ENCODE measurements at regions not wholly inside any gene's neighbourhood (a gene's known extent, or its start where the extent isn't known, plus 50 kb on each side); places are given as distances from the start of the nearest gene placed in this dataset.
A peak's percentile ranks its signal among the peaks of the same experiment; 100 is the strongest.

- Histone ChIP-seq H3K27me3 (ENCODE audit: insufficient read depth, poor library complexity, severe bottlenecking) (no peaks in the 10 kb centered on the region), H3K4me3 (ENCODE audit: severe bottlenecking) (no peak overlapping the region), H3K4me1 (ENCODE audit: insufficient read depth, poor library complexity, severe bottlenecking) (peaks cover 12% of the 10 kb centered on the region), H3K27ac (ENCODE audit: poor library complexity, severe bottlenecking) (no peak overlapping the region), H3K36me3 (ENCODE audit: low read depth) (no peaks in the 10 kb centered on the region), H3K9me3 (ENCODE audit: severe bottlenecking) (no peaks in the 10 kb centered on the region)
- ATAC-seq (ENCODE audit: low read depth) = no peak
- DNase-seq (ENCODE audit: low spot score) = no peak
- no peak for TF ChIP-seq CTCF (IDR thresholded peaks at IDR 0.05; ENCODE audit: poor library complexity, severe bottlenecking)
Observed at GRCh38 chr4:29710519-29710918, 1009.6 kb upstream of the PCDH7 start.

GRCh38 chr4:29711226-29711625 is 1008.9 kb upstream of the PCDH7 start:
- H3K27ac ChIP-seq (ENCODE audit: poor library complexity, severe bottlenecking) = no peak overlapping the region
- DNase-seq (ENCODE audit: low spot score) (no peak), ATAC-seq (ENCODE audit: low read depth) (peak; percentile 33; the same call in 1 of the 3 replicates)
- no peak for TF ChIP-seq CTCF (IDR thresholded peaks at IDR 0.05; ENCODE audit: poor library complexity, severe bottlenecking)
- peaks cover 12% of the 10 kb centered on the region for H3K4me1 ChIP-seq (ENCODE audit: insufficient read depth, poor library complexity, severe bottlenecking)
- H3K36me3 ChIP-seq (ENCODE audit: low read depth) = no peaks in the 10 kb centered on the region
- H3K4me3 ChIP-seq (ENCODE audit: severe bottlenecking) = no peak overlapping the region
- no peaks in the 10 kb centered on the region for H3K9me3 ChIP-seq (ENCODE audit: severe bottlenecking)
- no peaks in the 10 kb centered on the region for H3K27me3 ChIP-seq (ENCODE audit: insufficient read depth, poor library complexity, severe bottlenecking)

- no peaks in the 10 kb centered on the region for H3K9me3 ChIP-seq (ENCODE audit: severe bottlenecking)
- no peak for DNase-seq (ENCODE audit: low spot score)
- ATAC-seq (ENCODE audit: low read depth) = no peak
- no peak for TF ChIP-seq CTCF (IDR thresholded peaks at IDR 0.05; ENCODE audit: poor library complexity, severe bottlenecking)
- H3K27me3 ChIP-seq (ENCODE audit: insufficient read depth, poor library complexity, severe bottlenecking) = no peaks in the 10 kb centered on the region
- H3K27ac ChIP-seq (ENCODE audit: poor library complexity, severe bottlenecking) = no peak overlapping the region
- H3K4me1 ChIP-seq (ENCODE audit: insufficient read depth, poor library complexity, severe bottlenecking) = peaks cover 10% of the 10 kb centered on the region
- H3K36me3 ChIP-seq (ENCODE audit: low read depth) = no peaks in the 10 kb centered on the region
- no peak overlapping the region for H3K4me3 ChIP-seq (ENCODE audit: severe bottlenecking)
Observed at GRCh38 chr4:29717287-29718057, 1002.7 kb upstream of the PCDH7 start.

- no peaks in the 10 kb centered on the region for H3K9me3 ChIP-seq (ENCODE audit: severe bottlenecking)
- DNase-seq (ENCODE audit: low spot score) = no peak
- no peaks in the 10 kb centered on the region for H3K27me3 ChIP-seq (ENCODE audit: insufficient read depth, poor library complexity, severe bottlenecking)
- no peak for ATAC-seq (ENCODE audit: low read depth)
- no peak overlapping the region for H3K4me3 ChIP-seq (ENCODE audit: severe bottlenecking)
- TF ChIP-seq CTCF (IDR thresholded peaks at IDR 0.05; ENCODE audit: poor library complexity, severe bottlenecking) = no peak
- H3K27ac ChIP-seq (ENCODE audit: poor library complexity, severe bottlenecking) = no peak overlapping the region
- no peaks in the 10 kb centered on the region for H3K36me3 ChIP-seq (ENCODE audit: low read depth)
- peaks cover 10% of the 10 kb centered on the region for H3K4me1 ChIP-seq (ENCODE audit: insufficient read depth, poor library complexity, severe bottlenecking)
Observed at GRCh38 chr4:29718136-29718535, 1002.0 kb upstream of the PCDH7 start.

- Histone ChIP-seq H3K36me3 (ENCODE audit: low read depth) (no peaks in the 10 kb centered on the region), H3K27me3 (ENCODE audit: insufficient read depth, poor library complexity, severe bottlenecking) (no peaks in the 10 kb centered on the region), H3K4me3 (ENCODE audit: severe bottlenecking) (no peak overlapping the region), H3K27ac (ENCODE audit: poor library complexity, severe bottlenecking) (no peak overlapping the region), H3K4me1 (ENCODE audit: insufficient read depth, poor library complexity, severe bottlenecking) (peaks cover 10% of the 10 kb centered on the region), H3K9me3 (ENCODE audit: severe bottlenecking) (no peaks in the 10 kb centered on the region)
- DNase-seq (ENCODE audit: low spot score) = no peak
- TF ChIP-seq CTCF (IDR thresholded peaks at IDR 0.05; ENCODE audit: poor library complexity, severe bottlenecking) = no peak
- no peak; the same call in 2 of the 3 replicates for ATAC-seq (ENCODE audit: low read depth)
Observed at GRCh38 chr4:29722253-29722652, 997.9 kb upstream of the PCDH7 start.

Data from RWPE2 (cell line).